ENCODE measurements at regions not wholly inside any gene's neighbourhood (a gene's known extent, or its start where the extent isn't known, plus 50 kb on each side); places are given as distances from the start of the nearest gene placed in this dataset.

- intact Hi-C loops (cut with micrococcal nuclease) = no loop called here
- ATAC-seq (ENCODE audit: low read depth) = no peak
- TF ChIP-seq, protein P1, sequence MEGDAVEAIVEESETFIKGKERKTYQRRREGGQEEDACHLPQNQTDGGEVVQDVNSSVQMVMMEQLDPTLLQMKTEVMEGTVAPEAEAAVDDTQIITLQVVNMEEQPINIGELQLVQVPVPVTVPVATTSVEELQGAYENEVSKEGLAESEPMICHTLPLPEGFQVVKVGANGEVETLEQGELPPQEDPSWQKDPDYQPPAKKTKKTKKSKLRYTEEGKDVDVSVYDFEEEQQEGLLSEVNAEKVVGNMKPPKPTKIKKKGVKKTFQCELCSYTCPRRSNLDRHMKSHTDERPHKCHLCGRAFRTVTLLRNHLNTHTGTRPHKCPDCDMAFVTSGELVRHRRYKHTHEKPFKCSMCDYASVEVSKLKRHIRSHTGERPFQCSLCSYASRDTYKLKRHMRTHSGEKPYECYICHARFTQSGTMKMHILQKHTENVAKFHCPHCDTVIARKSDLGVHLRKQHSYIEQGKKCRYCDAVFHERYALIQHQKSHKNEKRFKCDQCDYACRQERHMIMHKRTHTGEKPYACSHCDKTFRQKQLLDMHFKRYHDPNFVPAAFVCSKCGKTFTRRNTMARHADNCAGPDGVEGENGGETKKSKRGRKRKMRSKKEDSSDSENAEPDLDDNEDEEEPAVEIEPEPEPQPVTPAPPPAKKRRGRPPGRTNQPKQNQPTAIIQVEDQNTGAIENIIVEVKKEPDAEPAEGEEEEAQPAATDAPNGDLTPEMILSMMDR (IDR thresholded peaks at IDR 0.05) = no peak
Observed at GRCh38 chr6:113168057-113168456, 689.1 kb upstream of the MARCKS start.

GRCh38 chr6:113169484-113169883, 687.7 kb upstream of the MARCKS start:
- Mint-ChIP-seq H3K9me3 (peaks cover 5% of the 10 kb centered on the region), H3K27me3 (no peaks in the 10 kb centered on the region), H3K4me1 (no peaks in the 10 kb centered on the region), H3K36me3 (ENCODE audit: low read depth) (no peaks in the 10 kb centered on the region), H3K4me3 (no peak overlapping the region), H3K27ac (no peak overlapping the region)
- ChIA-PET CTCF (no interaction called here), POLR2A (no interaction called here)
- intact Hi-C loops (cut with micrococcal nuclease) = no loop called here
- DNase-seq = no peak
- no peak for ATAC-seq (ENCODE audit: low read depth)
- TF ChIP-seq, protein P1 (IDR thresholded peaks at IDR 0.05) = no peak

More at GRCh38 chr6:113168057-113168456, 689.1 kb upstream of the MARCKS start:
- no peak overlapping the region for H3K27ac Mint-ChIP-seq
- CTCF ChIA-PET = no interaction called here
- no peak for DNase-seq
- no peak overlapping the region for H3K4me3 Mint-ChIP-seq
- POLR2A ChIA-PET = no interaction called here
- H3K9me3 Mint-ChIP-seq = peaks cover 5% of the 10 kb centered on the region
- no peaks in the 10 kb centered on the region for H3K4me1 Mint-ChIP-seq
- no peaks in the 10 kb centered on the region for H3K27me3 Mint-ChIP-seq
- H3K36me3 Mint-ChIP-seq (ENCODE audit: low read depth) = no peaks in the 10 kb centered on the region

DNA sequence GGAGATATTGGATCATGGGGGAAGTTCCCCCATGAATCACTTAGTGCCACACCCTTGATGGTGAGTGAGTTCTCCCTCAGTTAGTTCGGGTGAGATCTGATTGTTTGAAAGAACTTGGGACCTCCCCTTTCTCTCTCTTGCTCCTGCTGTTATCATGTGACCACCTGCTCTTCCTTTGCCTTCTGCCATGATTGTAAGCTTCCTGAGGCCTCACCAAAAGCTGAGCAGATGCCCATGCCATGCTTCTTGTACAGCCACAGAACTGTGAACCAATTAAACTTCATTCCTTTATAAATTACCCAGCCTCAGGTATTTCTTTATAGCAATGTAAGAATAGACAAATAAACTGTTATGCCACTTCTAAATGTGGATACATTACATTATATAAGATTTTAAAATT, 686.7 kb upstream of the MARCKS start:
- Mint-ChIP-seq H3K9me3 (peaks cover 5% of the 10 kb centered on the region), H3K36me3 (ENCODE audit: low read depth) (no peaks in the 10 kb centered on the region), H3K27ac (no peak overlapping the region), H3K4me3 (no peak overlapping the region), H3K27me3 (no peaks in the 10 kb centered on the region), H3K4me1 (no peaks in the 10 kb centered on the region)
- ChIA-PET CTCF (no interaction called here), POLR2A (no interaction called here)
- TF ChIP-seq, protein P1 (IDR thresholded peaks at IDR 0.05) = no peak
- DNase-seq = no peak
- intact Hi-C loops (cut with micrococcal nuclease) = no loop called here
- no peak for ATAC-seq (ENCODE audit: low read depth)

- TF ChIP-seq, protein P1 (IDR thresholded peaks at IDR 0.05) = no peak
- no peaks in the 10 kb centered on the region for H3K27me3 Mint-ChIP-seq
- H3K9me3 Mint-ChIP-seq = peaks cover 5% of the 10 kb centered on the region
- H3K27ac Mint-ChIP-seq = no peak overlapping the region
- ChIA-PET POLR2A (no interaction called here), CTCF (no interaction called here)
- no peaks in the 10 kb centered on the region for H3K36me3 Mint-ChIP-seq (ENCODE audit: low read depth)
- ATAC-seq (ENCODE audit: low read depth) (no peak), DNase-seq (no peak)
- no peak overlapping the region for H3K4me3 Mint-ChIP-seq
- no peaks in the 10 kb centered on the region for H3K4me1 Mint-ChIP-seq
- intact Hi-C loops (cut with micrococcal nuclease) = no loop called here
Observed at GRCh38 chr6:113171882-113172281, 685.3 kb upstream of the MARCKS start.

DNA sequence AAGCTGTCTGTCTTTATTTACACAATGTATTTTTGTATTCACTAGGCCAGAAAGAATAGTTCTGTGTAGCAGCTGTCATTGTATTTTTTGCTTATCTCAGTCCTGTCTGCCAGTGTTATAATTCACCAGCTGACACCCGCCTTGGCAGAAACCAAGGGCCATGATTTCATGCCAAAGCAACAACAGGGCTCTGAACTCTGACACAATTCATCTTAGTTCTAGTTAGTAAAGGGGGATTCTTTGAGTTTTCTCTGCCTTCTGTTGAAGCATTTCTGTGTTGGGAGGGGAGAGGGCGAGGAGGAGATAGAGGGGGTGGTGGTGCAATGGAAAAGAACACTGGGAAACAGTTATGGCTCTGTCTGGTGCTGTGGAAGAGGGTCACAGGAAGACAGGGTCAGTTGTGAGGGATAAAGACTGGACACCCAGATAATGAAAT, 684.6 kb upstream of the MARCKS start:
- TF ChIP-seq, protein P1 (IDR thresholded peaks at IDR 0.05) = no peak
- Mint-ChIP-seq H3K4me3 (no peak overlapping the region), H3K4me1 (no peaks in the 10 kb centered on the region), H3K9me3 (peaks cover 5% of the 10 kb centered on the region), H3K27me3 (no peaks in the 10 kb centered on the region), H3K27ac (no peak overlapping the region), H3K36me3 (ENCODE audit: low read depth) (no peaks in the 10 kb centered on the region)
- intact Hi-C loops (cut with micrococcal nuclease) = no loop called here
- no peak for DNase-seq
- ATAC-seq (ENCODE audit: low read depth) = no peak
- ChIA-PET CTCF (no interaction called here), POLR2A (no interaction called here)
